GM20000 (cell line): ENCODE measurements at regions not wholly inside any gene's neighbourhood (a gene's known extent, or its start where the extent isn't known, plus 50 kb on each side); places are given as distances from the start of the nearest gene placed in this dataset.
"Not testable (repeated sequence)": the region's sequence is repeated elsewhere in the genome, so short reads cannot be mapped to it uniquely, and the experiment has no call there.

Source experiments
- DNase-seq: peaks from one replicate; pipeline ENCODE4 v3.0.0; 2012; ENCODE audit warnings: low spot score
- CTCF ChIP-seq: IDR thresholded peaks from 2 replicates; pipeline ENCODE4 v1.5.1; 2012; ENCODE audit warnings: mild to moderate bottlenecking, control low read depth; ENCODE audit errors: extremely low read depth, missing control alignments

DNA sequence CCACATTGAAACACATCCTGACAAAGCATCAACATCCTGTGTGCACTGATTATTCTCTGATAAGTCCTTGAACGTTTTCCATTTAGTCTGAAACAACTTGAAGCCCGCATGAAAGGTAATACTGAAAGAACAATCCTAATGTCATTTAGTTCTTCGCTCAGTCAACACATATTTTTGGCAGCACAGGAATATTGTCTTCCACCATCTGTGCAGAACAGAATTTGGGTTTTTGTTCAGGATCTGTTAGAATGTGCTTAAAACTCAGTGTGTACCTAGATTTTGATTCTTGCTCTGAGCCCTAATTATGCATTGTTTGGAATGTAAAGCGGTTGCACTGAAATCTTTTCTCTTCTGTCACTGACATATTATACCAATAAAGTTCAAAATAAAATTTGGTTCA, 1036.6 kb downstream of the CDH11 start:
- DNase-seq, result no peak

GRCh38 chr16:64084706-64085105, 1037.2 kb downstream of the CDH11 start:
- DNase-seq, result no peak
- no peak for TF ChIP-seq CTCF

More for the DNA sequence above, 1036.6 kb downstream of the CDH11 start:
- TF ChIP-seq CTCF, result no peak

DNA sequence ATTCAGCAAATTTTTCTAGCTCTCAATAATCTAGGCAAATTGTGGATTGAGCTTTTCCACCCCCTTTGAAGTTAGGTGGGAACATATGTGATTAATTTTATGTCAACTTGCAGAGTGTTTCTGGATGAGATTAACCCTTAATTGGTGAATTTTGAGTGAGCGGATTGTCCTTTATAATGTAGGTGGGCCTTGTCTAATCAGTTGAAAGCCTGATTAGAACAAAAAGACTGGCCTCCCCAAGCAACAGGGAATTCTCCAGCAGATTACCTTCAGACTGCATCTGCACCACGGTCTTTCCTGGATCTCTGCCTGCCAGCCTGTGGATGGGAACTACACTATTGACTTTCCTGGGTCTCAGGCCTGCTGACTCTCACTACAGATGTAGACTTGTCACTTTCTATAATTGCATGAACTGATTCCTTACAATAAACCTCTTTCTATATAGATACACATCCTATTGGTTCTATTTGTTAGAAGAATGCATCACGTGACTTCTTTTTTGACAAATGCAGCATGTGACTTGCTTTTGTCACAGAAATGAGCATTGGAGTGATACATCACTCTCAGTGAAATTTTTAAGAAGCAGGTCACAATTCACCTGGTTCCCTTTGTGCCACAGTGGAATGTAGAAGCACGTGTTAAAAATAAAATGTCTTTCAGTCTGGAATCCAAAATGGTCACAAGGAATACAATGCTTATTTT, 1038.3 kb downstream of the CDH11 start:
- DNase-seq, result no peak
- TF ChIP-seq CTCF, result no peak

- TF ChIP-seq CTCF, result no peak
- DNase-seq, result no peak
Measured at GRCh38 chr16:64077242-64077641, 1044.6 kb downstream of the CDH11 start.

DNA sequence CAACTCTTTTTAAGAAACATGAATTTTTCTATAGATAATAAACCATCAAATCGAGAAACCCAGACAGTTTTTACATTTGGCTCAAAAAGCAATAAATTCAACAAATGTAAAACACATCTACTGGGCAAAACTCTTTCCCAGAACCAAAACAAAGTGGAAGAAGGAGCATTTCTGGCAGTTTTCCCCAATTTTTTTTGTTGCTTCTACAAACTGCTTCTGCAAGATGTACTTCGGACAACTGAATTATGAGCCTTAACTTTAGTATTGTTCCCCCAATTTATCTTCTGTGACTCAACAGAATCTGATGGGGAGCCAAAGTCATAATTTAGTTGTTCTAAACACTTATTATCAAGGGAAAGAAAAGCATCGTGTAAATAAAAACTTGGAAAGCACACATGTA, 1047.2 kb downstream of the CDH11 start:
- TF ChIP-seq CTCF, result no peak
- DNase-seq, result no peak

DNA sequence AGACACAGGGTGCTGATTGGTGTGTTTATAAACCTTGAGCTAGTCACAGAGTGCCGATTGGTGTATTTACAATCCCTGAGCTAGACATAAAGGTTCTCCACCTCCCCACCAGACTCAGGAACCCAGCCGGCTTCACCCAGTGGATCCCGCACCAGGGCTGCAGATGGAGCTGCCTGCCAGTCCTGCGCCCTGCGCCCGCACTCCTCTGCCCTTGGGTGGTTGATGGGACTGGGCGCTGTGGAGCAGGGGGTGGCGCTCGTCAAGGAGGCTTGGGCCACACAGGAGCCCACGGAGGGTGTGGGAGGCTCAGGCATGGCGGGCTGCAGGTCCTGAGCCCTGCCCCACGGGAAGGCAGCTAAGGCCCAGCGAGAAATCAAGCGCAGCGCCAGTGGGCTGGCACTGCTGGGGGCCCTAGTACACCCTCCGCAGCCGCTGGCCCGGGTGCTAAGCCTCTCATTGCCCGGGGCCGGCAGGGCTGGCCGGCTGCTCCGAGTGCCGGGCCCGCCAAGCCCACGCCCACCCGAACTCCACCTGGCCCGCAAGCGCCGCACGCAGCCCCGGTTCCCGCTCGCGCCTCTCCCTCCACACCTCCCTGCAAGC, 1049.6 kb downstream of the CDH11 start:
- DNase-seq, result not testable (repeated sequence)

DNA sequence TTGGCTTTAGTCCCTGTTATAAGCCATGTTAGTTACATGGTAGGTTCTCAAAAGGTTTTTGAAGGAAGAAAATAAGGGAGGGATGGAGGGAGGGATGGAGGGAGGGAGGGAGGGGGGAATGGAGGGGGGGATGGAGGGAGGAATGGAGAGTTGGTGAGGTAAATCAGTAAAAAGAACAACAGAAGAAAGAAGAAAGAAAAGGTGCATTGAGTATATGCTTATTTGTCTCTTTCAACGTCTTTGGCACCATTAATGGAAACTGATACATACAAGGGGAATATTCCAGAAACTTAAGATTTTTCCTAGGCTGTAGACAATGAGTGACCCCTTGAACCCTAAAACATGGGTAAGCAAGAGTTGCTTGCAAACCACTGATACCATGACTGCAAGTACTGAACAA, 1056.3 kb downstream of the CDH11 start:
- no peak for TF ChIP-seq CTCF
- no peak for DNase-seq

DNA sequence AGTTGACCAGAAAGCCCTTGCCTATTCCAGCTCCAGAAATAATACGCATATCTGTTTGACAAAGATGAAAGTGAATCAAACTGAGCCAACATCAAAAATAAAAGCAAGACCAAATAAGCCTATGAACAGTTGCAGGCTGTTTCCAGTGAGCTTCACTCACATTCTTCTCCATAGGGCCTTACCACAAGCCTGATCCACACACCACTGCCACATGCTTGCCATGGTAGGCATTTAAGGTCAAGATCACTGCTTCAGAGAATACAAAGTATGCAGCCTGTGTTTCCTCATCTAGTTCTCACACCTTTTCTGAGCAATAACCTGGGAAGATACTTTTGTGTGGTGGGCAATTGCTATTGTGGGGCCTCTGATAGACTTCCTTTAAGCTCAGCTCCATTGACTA, 1060.2 kb downstream of the CDH11 start:
- no peak for DNase-seq
- no peak for TF ChIP-seq CTCF
